Activated T-helper 2 cell treated with anti-CD3 and anti-CD28 coated beads, Interferon-gamma antibody, Interleukin-2, Interleukin-4, amounts not matched to agents 10 μg/mL and 5 μg/mL and 100 μg/mL, durations not matched to agents 14 hours and 24 hours and 36 hours (primary cell): ENCODE measurements at regions not wholly inside any gene's neighbourhood (a gene's known extent, or its start where the extent isn't known, plus 50 kb on each side); places are given as distances from the start of the nearest gene placed in this dataset.

Source experiments
- DNase-seq: peaks from one replicate; pipeline ENCODE4 v3.0.0; 2021; ENCODE audit warnings: low spot score
- H3K27ac Mint-ChIP-seq: one replicate; pipeline ENCODE4 v1.8.0; 2021; ENCODE audit warnings: mixed read lengths
- H3K27me3 Mint-ChIP-seq: one replicate; pipeline ENCODE4 v1.8.0; 2021; ENCODE audit warnings: low read depth, mixed read lengths
- H3K36me3 Mint-ChIP-seq: one replicate; pipeline ENCODE4 v1.8.0; 2021; ENCODE audit warnings: low read depth, mixed read lengths
- H3K4me1 Mint-ChIP-seq: one replicate; pipeline ENCODE4 v1.8.0; 2021; ENCODE audit warnings: low read depth, mixed read lengths
- H3K4me3 Mint-ChIP-seq: one replicate; pipeline ENCODE4 v1.8.0; 2021; ENCODE audit warnings: low read depth, mild to moderate bottlenecking, moderate library complexity, mixed read lengths
- H3K9me3 Mint-ChIP-seq: one replicate; pipeline ENCODE4 v1.8.0; 2021; ENCODE audit warnings: mixed read lengths
- intact Hi-C: fragments of 100-400 bp; cut with micrococcal nuclease; formaldehyde crosslinking; loops from one replicate; pipeline ENCODE4 v1.15.1; 2023

GRCh38 chr6:121020656-121021055, 313.6 kb downstream of the TBC1D32 start:
- Mint-ChIP-seq H3K27ac (no peak overlapping the region), H3K27me3 (no peaks in the 10 kb centered on the region), H3K36me3 (no peaks in the 10 kb centered on the region), H3K9me3 (peaks cover 12% of the 10 kb centered on the region), H3K4me3 (no peak overlapping the region), H3K4me1 (no peaks in the 10 kb centered on the region)
- no peak for DNase-seq
- intact Hi-C loops, result no loop called here

- DNase-seq, result no peak
- Mint-ChIP-seq H3K9me3 (peaks cover 5% of the 10 kb centered on the region), H3K27me3 (no peaks in the 10 kb centered on the region), H3K27ac (no peak overlapping the region), H3K4me3 (no peak overlapping the region), H3K4me1 (no peaks in the 10 kb centered on the region), H3K36me3 (no peaks in the 10 kb centered on the region)
- intact Hi-C loops, result no loop called here
Measured at GRCh38 chr6:121008553-121008952, 325.7 kb downstream of the TBC1D32 start.

GRCh38 chr6:121006024-121006423, 328.3 kb downstream of the TBC1D32 start:
- no peaks in the 10 kb centered on the region for H3K36me3 Mint-ChIP-seq
- H3K4me3 Mint-ChIP-seq, result no peak overlapping the region
- intact Hi-C loops, result no loop called here
- no peaks in the 10 kb centered on the region for H3K27me3 Mint-ChIP-seq
- H3K4me1 Mint-ChIP-seq, result no peaks in the 10 kb centered on the region
- no peak overlapping the region for H3K27ac Mint-ChIP-seq
- no peak for DNase-seq
- H3K9me3 Mint-ChIP-seq, result peaks cover 5% of the 10 kb centered on the region

- Mint-ChIP-seq H3K27me3 (no peaks in the 10 kb centered on the region), H3K9me3 (no peaks in the 10 kb centered on the region), H3K27ac (no peak overlapping the region), H3K36me3 (no peaks in the 10 kb centered on the region), H3K4me1 (no peaks in the 10 kb centered on the region), H3K4me3 (no peak overlapping the region)
- DNase-seq, result no peak
- intact Hi-C loops, result no loop called here
Measured at GRCh38 chr6:121000381-121000780, 333.9 kb downstream of the TBC1D32 start.

- Mint-ChIP-seq H3K4me3 (no peak overlapping the region), H3K9me3 (no peaks in the 10 kb centered on the region), H3K36me3 (no peaks in the 10 kb centered on the region), H3K27ac (no peak overlapping the region), H3K4me1 (no peaks in the 10 kb centered on the region), H3K27me3 (no peaks in the 10 kb centered on the region)
- intact Hi-C loops, result no loop called here
- DNase-seq, result no peak
Measured at GRCh38 chr6:120996340-120996739, 337.9 kb downstream of the TBC1D32 start.

GRCh38 chr6:120994573-120994967, 339.7 kb downstream of the TBC1D32 start:
- H3K4me3 Mint-ChIP-seq, result no peak overlapping the region
- no peak for DNase-seq
- H3K36me3 Mint-ChIP-seq, result no peaks in the 10 kb centered on the region
- intact Hi-C loops, result no loop called here
- no peaks in the 10 kb centered on the region for H3K9me3 Mint-ChIP-seq
- H3K27me3 Mint-ChIP-seq, result no peaks in the 10 kb centered on the region
- H3K27ac Mint-ChIP-seq, result no peak overlapping the region
- no peaks in the 10 kb centered on the region for H3K4me1 Mint-ChIP-seq

GRCh38 chr6:120993929-120994572, 340.2 kb downstream of the TBC1D32 start:
- no peaks in the 10 kb centered on the region for H3K9me3 Mint-ChIP-seq
- no peaks in the 10 kb centered on the region for H3K27me3 Mint-ChIP-seq
- DNase-seq, result no peak
- H3K27ac Mint-ChIP-seq, result no peak overlapping the region
- no peaks in the 10 kb centered on the region for H3K36me3 Mint-ChIP-seq
- H3K4me3 Mint-ChIP-seq, result no peak overlapping the region
- intact Hi-C loops, result no loop called here
- no peaks in the 10 kb centered on the region for H3K4me1 Mint-ChIP-seq

- H3K4me3 Mint-ChIP-seq, result no peak overlapping the region
- intact Hi-C loops, result no loop called here
- H3K36me3 Mint-ChIP-seq, result no peaks in the 10 kb centered on the region
- DNase-seq, result no peak
- H3K4me1 Mint-ChIP-seq, result no peaks in the 10 kb centered on the region
- no peaks in the 10 kb centered on the region for H3K27me3 Mint-ChIP-seq
- no peak overlapping the region for H3K27ac Mint-ChIP-seq
- no peaks in the 10 kb centered on the region for H3K9me3 Mint-ChIP-seq
Measured at GRCh38 chr6:120992257-120992656, 342.0 kb downstream of the TBC1D32 start.

GRCh38 chr6:120990866-120991265, 343.4 kb downstream of the TBC1D32 start:
- Mint-ChIP-seq H3K27ac (no peak overlapping the region), H3K27me3 (no peaks in the 10 kb centered on the region), H3K36me3 (no peaks in the 10 kb centered on the region), H3K4me1 (no peaks in the 10 kb centered on the region), H3K9me3 (no peaks in the 10 kb centered on the region), H3K4me3 (no peak overlapping the region)
- intact Hi-C loops, result no loop called here
- DNase-seq, result no peak

- H3K36me3 Mint-ChIP-seq, result no peaks in the 10 kb centered on the region
- no peak overlapping the region for H3K27ac Mint-ChIP-seq
- H3K27me3 Mint-ChIP-seq, result no peaks in the 10 kb centered on the region
- no peak for DNase-seq
- no peak overlapping the region for H3K4me3 Mint-ChIP-seq
- H3K4me1 Mint-ChIP-seq, result no peaks in the 10 kb centered on the region
- no peaks in the 10 kb centered on the region for H3K9me3 Mint-ChIP-seq
- intact Hi-C loops, result no loop called here
Measured at GRCh38 chr6:120981835-120982234, 352.4 kb downstream of the TBC1D32 start.

GRCh38 chr6:120966321-120966720, 368.0 kb downstream of the TBC1D32 start:
- Mint-ChIP-seq H3K9me3 (no peaks in the 10 kb centered on the region), H3K27ac (no peak overlapping the region)

GRCh38 chr6:120965814-120966213, 368.5 kb downstream of the TBC1D32 start:
- no peaks in the 10 kb centered on the region for H3K36me3 Mint-ChIP-seq
- no peaks in the 10 kb centered on the region for H3K4me1 Mint-ChIP-seq
- no peaks in the 10 kb centered on the region for H3K27me3 Mint-ChIP-seq
- DNase-seq, result no peak
- no peaks in the 10 kb centered on the region for H3K9me3 Mint-ChIP-seq
- intact Hi-C loops, result no loop called here
- H3K4me3 Mint-ChIP-seq, result no peak overlapping the region
- no peak overlapping the region for H3K27ac Mint-ChIP-seq

More at GRCh38 chr6:120966321-120966720, 368.0 kb downstream of the TBC1D32 start:
- Mint-ChIP-seq H3K4me3 (no peak overlapping the region), H3K27me3 (no peaks in the 10 kb centered on the region), H3K36me3 (no peaks in the 10 kb centered on the region), H3K4me1 (no peaks in the 10 kb centered on the region)
- intact Hi-C loops, result no loop called here
- DNase-seq, result no peak

GRCh38 chr6:120960761-120961160, 373.5 kb downstream of the TBC1D32 start:
- DNase-seq, result no peak
- no peaks in the 10 kb centered on the region for H3K36me3 Mint-ChIP-seq
- no peak overlapping the region for H3K27ac Mint-ChIP-seq
- H3K4me3 Mint-ChIP-seq, result no peak overlapping the region
- intact Hi-C loops, result no loop called here
- H3K27me3 Mint-ChIP-seq, result no peaks in the 10 kb centered on the region
- no peaks in the 10 kb centered on the region for H3K9me3 Mint-ChIP-seq
- H3K4me1 Mint-ChIP-seq, result no peaks in the 10 kb centered on the region

- no peaks in the 10 kb centered on the region for H3K27me3 Mint-ChIP-seq
- H3K9me3 Mint-ChIP-seq, result no peaks in the 10 kb centered on the region
- H3K27ac Mint-ChIP-seq, result no peak overlapping the region
- no peaks in the 10 kb centered on the region for H3K4me1 Mint-ChIP-seq
- no peaks in the 10 kb centered on the region for H3K36me3 Mint-ChIP-seq
- no peak for DNase-seq
- intact Hi-C loops, result no loop called here
- no peak overlapping the region for H3K4me3 Mint-ChIP-seq
Measured at GRCh38 chr6:120954111-120954510, 380.2 kb downstream of the TBC1D32 start.
